GM18502 (cell line): ENCODE measurements at regions not wholly inside any gene's neighbourhood (a gene's known extent, or its start where the extent isn't known, plus 50 kb on each side); places are given as distances from the start of the nearest gene placed in this dataset.
"Not testable (repeated sequence)": the region's sequence is repeated elsewhere in the genome, so short reads cannot be mapped to it uniquely, and the experiment has no call there.

Source experiments
- ATAC-seq: cut with Tn5 transposase; IDR thresholded peaks from one replicate; pipeline ENCODE4 v1.9.1; 2021; ENCODE audit warnings: mild to moderate bottlenecking; ENCODE audit not compliant: unreplicated experiment, poor library complexity

DNA sequence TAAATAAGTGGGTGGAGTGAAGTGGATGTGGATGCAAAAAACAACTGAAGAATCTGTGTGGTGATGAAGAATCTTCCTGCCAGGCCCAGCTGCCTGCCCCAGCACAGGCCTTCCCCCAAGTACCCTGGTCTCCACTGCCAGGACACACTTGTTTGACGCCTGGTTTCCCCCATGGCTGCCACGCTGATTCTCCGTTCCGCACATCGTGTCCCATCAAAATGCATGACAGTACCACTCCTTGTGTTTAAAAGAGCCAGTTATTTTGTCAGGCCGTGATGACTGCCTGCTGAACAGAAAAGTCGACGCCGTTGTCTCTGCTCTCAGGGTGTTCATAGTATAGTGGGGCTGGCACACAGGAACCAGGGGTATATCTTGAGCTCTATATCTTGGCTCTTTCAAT lies 50.3 kb upstream of the KYNU start:
- no peak for ATAC-seq

DNA sequence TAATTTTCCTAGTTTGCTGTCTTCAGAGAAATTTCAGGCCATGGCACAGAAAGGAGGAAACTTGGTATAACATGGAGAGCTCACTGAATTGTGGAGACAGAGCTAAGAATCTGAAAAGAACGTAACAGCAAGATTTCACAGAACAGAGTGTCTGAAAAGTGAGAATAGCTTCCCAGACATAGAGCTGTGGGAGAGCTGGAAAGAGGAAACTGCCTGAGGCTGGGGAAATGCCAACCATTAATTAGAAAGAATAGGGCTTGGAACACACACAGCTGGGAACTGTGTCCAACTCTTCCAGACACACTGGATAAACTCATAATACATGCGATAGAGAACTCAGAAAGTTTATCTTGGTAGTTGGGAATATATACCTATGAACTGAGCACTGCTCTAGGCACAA lies 51.6 kb upstream of the KYNU start:
- no peak for ATAC-seq

DNA sequence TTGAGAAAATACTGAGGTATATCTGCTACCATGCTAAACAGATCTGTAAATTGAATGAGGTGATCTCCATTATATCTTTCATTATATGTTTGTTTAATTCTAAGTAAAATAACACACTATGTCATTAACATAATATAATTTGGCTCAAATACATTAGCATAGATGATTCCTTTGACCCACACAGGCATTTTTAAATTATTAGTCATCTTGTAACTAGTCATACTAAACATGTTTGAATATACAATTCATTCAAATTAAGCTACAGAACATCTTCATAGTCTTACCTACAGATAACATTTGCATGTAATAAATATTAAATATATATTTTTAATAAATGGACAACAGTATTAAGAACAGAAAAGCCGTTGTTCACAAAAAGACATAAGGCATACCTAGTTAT lies 52.7 kb upstream of the KYNU start:
- no peak for ATAC-seq

DNA sequence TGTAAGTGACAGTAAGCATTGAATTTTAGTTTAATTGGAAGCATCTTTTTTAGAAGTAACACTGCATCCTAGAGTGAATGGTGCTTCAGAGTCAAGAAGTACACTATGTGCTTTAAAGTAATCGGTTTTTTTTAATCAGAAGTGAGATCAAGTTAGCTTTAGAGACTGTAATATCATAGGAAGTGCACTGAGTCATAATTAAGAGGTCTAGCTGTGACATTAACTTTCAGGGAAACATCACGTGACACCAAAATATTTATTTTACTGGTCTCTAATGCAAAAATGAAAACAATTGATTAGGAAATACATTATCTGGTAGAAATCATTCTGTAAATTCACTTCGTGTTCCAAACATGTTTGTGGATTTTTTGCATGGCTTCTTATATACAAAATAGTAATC lies 55.3 kb upstream of the KYNU start:
- no peak for ATAC-seq

DNA sequence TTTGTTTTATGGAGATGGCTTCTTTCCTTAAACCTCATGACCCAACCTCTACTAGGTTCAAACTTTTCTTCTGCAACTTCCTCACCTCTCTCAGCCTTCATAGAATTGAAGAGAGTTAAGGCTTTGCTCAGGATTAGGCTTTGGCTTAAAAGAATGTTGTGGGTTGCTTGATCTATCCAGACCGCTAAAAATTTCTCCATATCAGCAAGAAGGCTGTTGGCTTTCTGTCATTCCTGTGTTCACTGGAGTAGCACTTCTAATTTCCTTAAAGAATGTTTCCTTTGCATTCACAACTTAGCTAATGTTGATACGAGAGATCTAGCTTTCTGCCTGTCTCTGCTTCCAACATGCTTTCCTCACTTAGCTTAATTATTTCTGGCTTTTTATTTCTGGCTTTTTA lies 58.1 kb upstream of the KYNU start:
- no peak for ATAC-seq

DNA sequence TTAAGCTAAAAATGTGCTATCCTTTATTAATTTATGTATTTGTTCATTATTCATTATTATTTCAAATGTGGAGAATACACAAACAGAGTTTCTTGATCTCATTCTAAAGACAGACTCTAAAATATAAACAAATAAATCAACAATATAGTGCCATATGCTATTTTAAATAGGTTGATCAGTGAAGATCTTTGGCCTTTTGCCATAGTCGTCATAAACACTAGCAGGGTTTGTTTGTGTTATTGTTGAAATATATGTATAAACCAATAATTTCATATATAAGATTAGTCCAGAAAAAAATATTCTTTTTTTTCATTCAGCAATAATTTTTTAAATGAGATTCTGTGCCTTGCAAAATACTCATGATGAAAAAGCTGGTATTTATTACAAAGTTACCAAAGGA lies 62.1 kb upstream of the KYNU start:
- no peak for ATAC-seq

DNA sequence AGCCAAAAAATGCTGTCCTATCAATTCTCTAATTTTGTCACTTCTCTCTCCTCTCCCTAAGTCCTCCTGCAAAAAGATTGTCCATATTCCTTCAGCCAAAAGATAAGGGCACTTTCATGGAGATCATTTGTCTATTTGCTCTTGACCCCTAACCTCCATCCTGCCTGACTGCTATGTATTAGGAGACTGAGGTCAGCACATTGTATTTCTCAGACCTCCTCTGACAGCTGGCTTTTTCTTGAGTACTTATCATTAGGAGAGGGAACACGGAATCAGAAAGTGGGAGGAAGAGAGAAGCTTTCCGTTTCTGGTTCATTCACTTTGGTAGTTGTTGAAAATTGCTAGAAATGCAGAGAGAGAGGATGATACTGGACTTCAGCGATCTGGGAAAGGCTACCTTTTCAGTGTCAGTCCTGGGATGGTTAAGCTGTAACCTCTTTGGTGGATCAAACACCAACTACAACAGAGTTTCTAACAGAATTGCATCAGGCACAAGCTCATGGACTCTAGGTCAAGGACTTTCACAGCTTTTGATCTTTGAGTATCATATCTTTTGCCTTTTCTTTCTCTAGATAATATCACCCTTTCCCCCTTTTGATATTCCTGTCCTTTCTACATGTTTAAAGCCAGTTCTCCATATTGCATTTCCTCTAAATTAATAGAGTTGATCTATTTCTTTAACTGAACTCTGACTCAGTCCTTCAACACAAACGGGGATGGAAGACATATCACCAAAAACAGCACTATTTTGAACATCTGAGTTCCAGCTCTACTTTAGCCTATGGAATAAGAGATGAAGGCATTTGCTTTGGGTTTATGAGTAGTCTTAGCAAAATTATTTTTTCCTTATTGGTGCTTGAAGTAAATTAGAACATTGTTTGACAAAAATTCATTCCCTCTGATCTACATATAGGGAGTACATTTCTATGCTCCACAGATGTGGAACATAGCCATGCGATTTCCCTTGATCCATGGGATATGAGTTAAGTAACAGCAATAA lies 63.3 kb upstream of the KYNU start:
- no peak for ATAC-seq

DNA sequence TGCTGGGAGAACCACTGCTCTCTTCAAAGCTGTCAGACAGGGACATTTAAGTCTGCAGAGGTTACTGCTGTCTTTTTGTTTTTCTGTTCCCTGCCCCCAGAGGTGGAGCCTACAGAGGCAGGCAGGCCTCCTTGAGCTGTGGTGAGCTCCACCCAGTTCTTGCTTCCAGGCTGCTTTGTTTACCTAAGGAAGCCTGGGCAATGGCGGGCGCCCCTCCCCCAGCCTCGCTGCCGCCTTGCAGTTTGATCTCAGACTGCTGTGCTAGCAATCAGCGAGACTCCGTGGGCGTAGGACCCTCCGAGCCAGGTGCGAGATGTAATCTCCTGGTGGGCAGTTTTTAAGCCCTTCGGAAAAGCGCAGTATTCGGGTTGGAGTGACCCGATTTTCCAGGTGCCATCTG lies 65.8 kb upstream of the KYNU start:
- ATAC-seq, result not testable (repeated sequence)

DNA sequence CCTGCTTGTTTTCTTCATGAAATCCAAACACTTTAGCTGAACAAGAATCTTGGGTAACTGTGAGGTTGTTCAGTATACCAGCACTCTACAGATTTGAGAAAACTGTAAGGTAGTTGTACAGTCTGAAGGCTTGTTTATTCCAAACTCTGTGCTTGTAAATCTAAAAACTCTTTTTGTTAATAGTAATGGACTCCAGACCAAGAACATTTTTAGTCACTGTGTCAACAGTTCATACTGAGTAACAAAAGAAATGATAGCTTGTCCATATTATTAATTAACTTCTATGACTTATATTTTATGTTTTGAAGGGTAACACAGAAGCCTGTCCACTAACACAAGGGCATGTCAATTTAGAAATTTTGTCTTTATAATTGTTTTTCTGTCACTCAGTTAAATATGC lies 72.2 kb upstream of the KYNU start:
- no peak for ATAC-seq

DNA sequence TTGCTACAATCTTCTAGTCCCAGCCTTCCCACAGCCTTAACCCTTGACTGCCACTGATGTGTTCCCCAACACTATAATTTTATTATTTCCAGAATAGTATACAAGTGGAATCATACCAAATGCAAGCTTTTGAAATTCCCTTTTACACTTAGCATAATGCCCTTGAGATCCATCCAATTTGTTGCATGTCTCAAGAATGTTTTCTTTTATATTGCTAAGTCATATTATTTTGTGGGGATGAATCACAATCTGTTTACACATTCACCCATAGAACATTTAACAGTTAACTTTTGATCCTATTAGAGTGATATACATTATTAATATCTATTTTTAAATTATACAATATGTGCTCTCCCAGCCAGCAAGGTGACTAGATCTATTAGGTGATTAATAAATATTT lies 74.3 kb upstream of the KYNU start:
- ATAC-seq, result no peak

DNA sequence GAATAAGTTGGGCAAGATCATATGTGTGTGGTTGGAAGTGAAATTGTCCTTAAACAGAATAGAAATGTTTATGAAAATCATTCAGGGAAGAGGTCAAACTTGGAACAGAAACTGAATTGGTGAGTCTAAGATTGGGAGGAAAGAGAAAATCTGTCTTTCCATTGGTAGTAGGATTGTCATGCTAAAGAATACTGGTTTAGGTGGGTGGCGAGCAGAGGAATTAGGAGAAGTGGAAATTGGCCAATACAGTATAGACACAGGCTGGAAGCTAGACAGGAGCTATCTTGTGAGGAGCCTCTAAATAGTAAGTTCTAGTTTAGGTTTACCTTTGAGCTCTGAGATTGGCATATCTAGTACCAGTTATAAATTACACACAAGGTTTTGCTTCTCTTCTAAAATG lies 80.9 kb upstream of the KYNU start:
- no peak for ATAC-seq

DNA sequence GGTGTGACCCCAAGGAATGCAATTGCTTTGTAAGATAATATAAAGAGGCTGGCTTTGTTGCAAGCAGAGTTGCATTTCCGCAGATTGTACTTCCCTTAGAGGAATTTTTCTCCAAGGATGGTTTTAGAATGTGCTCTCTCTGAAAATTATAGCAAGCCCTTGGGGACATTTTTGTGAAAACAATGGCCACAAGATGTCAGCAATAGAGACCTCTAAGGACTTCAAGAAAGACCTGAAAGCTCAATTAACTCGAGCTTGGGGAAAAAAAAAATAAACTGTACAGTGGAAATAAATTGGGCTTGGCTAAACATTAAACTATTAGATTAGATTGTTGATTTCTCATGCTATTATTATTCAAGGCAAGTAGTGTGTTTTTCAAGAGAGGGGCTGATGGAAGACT lies 81.3 kb upstream of the KYNU start:
- ATAC-seq, result no peak

DNA sequence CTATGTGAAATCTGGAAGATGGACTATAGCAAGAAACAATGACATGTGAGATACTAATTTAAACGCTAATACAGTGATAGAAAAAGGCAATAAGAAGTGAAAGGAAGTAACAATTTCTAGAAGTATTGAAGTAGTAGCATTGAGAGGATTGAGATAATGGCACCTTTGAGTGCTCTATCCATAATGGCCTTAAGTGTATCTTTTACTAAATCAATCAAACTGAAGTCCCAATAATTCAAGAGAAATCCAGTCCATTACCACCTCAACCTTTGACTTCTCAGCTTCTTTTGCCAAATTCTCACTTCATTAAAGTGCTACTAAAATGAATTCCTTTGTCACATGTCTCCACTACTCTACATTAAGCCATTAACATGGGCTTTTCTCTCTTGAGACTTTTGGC lies 82.6 kb upstream of the KYNU start:
- ATAC-seq, result no peak

DNA sequence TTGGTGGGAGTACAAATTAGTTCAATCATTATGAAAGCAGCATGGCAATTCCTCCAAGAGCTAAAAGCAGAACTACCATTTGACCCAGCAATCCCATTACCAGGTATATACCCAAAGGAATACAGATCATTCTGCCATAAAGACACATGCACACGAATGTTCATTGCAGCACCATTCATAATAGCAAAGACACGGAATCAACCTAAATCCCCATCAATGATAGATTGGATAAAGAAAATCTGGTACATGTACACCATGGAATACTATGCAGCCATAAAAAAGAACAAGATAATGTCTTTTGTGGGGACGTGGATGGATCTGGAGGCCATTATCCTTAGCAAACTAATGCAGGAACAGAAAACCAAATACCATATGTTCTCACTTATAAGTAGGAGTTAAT lies 85.1 kb upstream of the KYNU start:
- not testable (repeated sequence) for ATAC-seq

DNA sequence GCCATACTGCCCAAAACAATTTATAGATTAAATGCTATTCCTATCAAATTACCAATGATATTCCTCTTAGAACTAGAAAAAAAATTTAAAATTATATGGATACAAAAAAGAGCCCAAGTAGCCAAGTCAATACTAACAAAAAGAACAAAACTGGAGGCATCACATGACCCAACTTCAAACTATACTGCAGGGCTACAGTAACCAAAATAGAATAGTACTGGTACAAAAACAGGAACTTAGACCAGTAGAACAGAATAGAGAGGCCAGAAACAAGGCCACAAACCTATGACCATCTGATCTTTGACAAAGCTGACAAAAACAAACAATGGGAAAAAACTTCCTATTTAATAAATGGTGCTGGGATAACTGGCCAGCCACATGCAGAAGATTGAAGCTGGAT lies 86.1 kb upstream of the KYNU start:
- peak; percentile 67 for ATAC-seq

DNA sequence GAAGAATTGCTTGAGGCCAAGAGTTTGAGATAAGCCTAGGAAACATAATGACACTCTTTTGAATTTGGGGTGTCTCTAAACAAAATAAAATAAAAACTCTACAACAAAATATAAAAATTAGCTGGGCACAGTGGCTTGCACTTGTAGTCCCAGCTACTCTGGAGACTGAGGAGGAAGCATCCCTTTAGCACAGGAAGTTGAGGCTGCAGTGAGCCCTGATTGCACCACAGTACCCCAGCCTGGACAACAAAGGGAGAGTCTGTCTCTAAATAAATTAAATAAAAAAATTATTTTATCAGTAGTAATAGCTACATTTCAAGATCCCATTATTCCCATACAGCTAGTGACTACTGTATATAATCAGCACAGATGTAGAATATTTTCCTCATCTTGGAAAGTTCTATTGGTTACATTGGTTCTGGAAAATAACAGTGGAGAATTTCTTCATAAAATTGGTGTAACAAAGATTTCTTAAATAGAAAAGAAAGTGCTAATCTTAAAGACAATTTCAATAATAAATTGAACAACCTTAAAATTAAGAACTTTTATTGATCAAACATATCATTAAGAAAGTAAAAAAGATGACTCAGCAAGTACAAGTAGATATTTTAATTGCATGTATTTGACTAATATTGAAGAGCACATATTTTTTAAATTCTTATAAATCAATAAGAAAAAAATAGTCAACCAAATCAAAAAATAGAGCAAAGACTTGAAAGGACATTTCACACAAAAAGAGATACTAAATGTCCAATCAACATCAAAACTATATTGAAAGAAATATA lies 90.4 kb upstream of the KYNU start:
- no peak for ATAC-seq

DNA sequence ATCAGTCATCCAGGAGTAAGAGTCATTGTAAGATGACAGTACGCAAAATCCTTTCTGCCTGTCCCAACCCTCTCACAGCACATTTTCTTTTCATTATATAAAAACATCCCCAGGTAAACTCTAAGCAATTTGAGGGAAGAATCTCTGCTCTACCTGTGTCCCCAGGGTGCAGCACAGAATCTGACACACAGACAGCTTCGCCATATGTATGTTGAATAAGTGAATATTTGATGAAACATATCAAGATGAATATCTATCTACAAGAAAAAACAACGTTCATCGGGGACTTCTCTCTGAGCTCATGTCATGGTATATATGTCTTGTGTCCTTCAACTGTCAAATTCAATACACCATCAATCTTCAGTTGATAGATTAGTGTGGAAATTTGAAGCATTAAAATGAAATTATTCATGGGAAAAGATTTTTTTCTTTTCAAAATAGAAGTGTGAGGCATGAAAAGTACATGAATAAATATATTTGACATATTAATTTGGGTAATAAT lies 94.5 kb upstream of the KYNU start:
- ATAC-seq, result no peak

DNA sequence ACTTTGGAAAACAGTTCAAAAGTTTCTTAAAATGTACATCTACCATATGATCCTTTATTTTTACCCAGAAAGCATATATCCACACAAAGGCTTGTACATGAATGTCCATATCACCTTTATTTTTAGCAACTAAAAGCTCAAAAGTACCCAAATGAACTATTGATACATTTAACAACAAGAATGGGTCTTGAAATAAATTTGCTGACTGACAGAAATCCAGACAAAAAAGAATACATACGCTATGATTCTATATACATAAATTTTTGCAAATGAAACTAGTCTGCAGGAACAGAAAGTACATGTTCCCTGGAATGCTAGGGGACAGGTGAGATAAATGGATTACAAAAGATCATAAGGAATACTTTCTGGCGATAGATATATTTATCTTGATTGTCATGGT lies 96.3 kb upstream of the KYNU start:
- ATAC-seq, result no peak

DNA sequence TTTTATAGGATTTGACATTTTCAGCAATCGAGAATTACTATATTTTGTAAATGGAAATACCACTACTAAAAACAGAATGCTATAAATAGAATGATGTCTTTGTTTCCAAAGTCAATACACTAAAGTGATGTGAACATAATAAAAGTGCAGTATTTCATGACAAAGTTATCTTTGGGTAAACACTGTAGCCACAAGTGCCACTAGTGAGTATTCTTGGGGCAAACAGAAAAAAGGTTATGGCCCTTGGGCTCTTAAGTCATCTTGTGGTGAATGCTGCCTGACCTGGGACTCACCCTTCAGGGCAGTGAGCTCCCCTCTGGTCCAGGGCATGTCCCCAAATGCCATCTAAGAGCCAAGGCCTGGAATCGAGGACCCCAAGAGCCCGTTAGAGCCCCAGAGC lies 99.2 kb upstream of the KYNU start:
- ATAC-seq, result no peak

DNA sequence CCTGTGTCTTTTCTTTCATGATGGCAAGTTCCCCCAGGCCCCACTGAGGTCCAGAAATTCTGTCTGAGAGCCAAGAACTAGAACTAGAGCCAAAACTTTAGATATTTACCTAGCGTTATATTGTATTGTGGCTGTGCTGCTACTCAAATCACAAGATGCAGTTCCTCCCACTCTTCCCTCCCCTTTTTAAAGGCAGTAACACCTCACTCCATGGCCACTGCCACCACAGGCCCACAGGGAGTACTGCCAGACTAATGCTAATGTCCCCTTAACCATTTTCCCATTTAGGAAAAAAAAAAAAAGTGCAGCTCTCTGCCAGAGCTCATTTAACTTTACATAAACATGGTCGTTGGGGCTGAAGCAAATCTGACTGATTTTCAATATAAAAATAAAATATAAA lies 99.7 kb upstream of the KYNU start:
- ATAC-seq, result no peak

DNA sequence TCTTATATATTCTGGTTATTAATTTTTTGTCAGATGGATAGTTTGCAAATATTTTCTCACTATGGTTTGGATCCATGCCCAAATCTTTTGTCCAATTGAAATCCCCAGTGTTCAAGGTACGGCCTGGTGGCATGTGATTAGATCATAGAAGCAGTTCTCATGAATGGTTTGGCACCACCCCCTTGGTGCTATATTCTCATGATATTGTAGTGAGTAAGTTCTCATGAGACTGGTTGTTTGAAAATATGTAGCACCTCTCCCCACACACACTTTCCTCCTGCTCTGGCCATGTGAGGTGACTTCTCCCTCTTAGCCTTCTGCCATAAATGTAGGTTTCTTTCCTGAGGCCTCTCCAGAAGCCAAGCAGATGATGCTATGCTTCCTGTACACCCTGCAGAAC lies 107.7 kb upstream of the KYNU start:
- ATAC-seq, result no peak
